ENCODE measurements at regions not wholly inside any gene's neighbourhood (a gene's known extent, or its start where the extent isn't known, plus 50 kb on each side); places are given as distances from the start of the nearest gene placed in this dataset.

GRCh38 chr7:10083766-10084165 lies 889.9 kb upstream of the PHF14 start:
- TF ChIP-seq SMAD3 (CRISPR knock-in tag; IDR thresholded peaks at IDR 0.05; ENCODE audit: borderline replicate concordance) (no peak), CTCF (IDR thresholded peaks at IDR 0.05) (no peak), TCF7 (CRISPR knock-in tag; IDR thresholded peaks at IDR 0.05; ENCODE audit: low read depth) (no peak), MAX (CRISPR knock-in tag; IDR thresholded peaks at IDR 0.05) (0 out of 2 replicates have a peak, but pooled peaks have one; percentile 41), ATF6 (CRISPR knock-in tag; IDR thresholded peaks at IDR 0.05) (no peak)

Data from WTC11 (cell line).